MM.1S (cell line): ENCODE measurements at regions not wholly inside any gene's neighbourhood (a gene's known extent, or its start where the extent isn't known, plus 50 kb on each side); places are given as distances from the start of the nearest gene placed in this dataset.

Experiments
- DNase-seq: peaks from one replicate; pipeline ENCODE4 v3.0.0-alpha.2; 2015
- H2AFZ ChIP-seq: fragments of 300-600 bp; sonication (generic); 2 replicates; pipeline ENCODE4 v1.6.0; 2016; ENCODE audit warnings: antibody characterized with exemption, low read length
- H3F3A ChIP-seq: fragments of 300-600 bp; sonication (generic); 2 replicates; pipeline ENCODE4 v1.6.1; 2016; ENCODE audit warnings: mild to moderate bottlenecking, antibody characterized with exemption, low read length, moderate library complexity, mixed read lengths; ENCODE audit not compliant: insufficient read depth
- H3K27ac ChIP-seq: fragments of 300-600 bp; sonication (generic); 2 replicates; pipeline ENCODE4 v1.5.1; 2016; ENCODE audit warnings: mild to moderate bottlenecking, low read length
- H3K27me3 ChIP-seq: fragments of 300-600 bp; sonication (generic); replicated peaks from 2 replicates; pipeline ENCODE4 v1.6.0; 2016; ENCODE audit warnings: low read length; ENCODE audit not compliant: insufficient read depth
- H3K36me3 ChIP-seq: fragments of 300-600 bp; sonication (generic); replicated peaks from 2 replicates; pipeline ENCODE4 v1.6.1; 2016; ENCODE audit warnings: mild to moderate bottlenecking, low read length, mixed read lengths; ENCODE audit not compliant: insufficient read depth
- H3K4me1 ChIP-seq: fragments of 300-600 bp; sonication (generic); 2 replicates; pipeline ENCODE4 v1.6.1; 2016; ENCODE audit warnings: low read length, mixed read lengths
- H3K4me2 ChIP-seq: fragments of 300-600 bp; sonication (generic); 2 replicates; pipeline ENCODE4 v1.6.0; 2016; ENCODE audit warnings: low read depth, low read length
- H3K4me3 ChIP-seq: fragments of 300-600 bp; sonication (generic); 2 replicates; pipeline ENCODE4 v1.5.1; 2016; ENCODE audit warnings: low read length, mixed read lengths
- H3K79me2 ChIP-seq: fragments of 300-600 bp; sonication (generic); 2 replicates; pipeline ENCODE4 v1.6.1; 2016; ENCODE audit warnings: mixed run types, low read length, mixed read lengths
- H3K9ac ChIP-seq: fragments of 300-600 bp; sonication (generic); 2 replicates; pipeline ENCODE4 v1.6.1; 2016; ENCODE audit warnings: low read length, mixed read lengths
- H3K9me2 ChIP-seq: fragments of 300-600 bp; sonication (generic); replicated peaks from 2 replicates; pipeline ENCODE4 v1.6.1; 2016; ENCODE audit warnings: mild to moderate bottlenecking, low read length, mixed read lengths; ENCODE audit not compliant: insufficient read depth
- H3K9me3 ChIP-seq: fragments of 300-600 bp; sonication (generic); replicated peaks from 2 replicates; pipeline ENCODE4 v1.6.1; 2016; ENCODE audit warnings: mild to moderate bottlenecking, low read length, mixed read lengths; ENCODE audit not compliant: insufficient read depth
- H4K20me1 ChIP-seq: fragments of 300-600 bp; sonication (generic); 2 replicates; pipeline ENCODE4 v1.6.1; 2016; ENCODE audit warnings: mild to moderate bottlenecking, low read length, moderate library complexity, mixed read lengths; ENCODE audit not compliant: insufficient read depth
- CTCF ChIP-seq: fragments of 300-600 bp; sonication (generic); IDR thresholded peaks from 2 replicates; pipeline ENCODE4 v1.5.1; 2016; ENCODE audit warnings: antibody characterized with exemption, low read length, mixed read lengths
- EZH2 ChIP-seq: fragments of 300-600 bp; sonication (generic); optimal IDR thresholded peaks from 2 replicates; pipeline ENCODE3; 2017; ENCODE audit warnings: low read depth, mild to moderate bottlenecking, antibody characterized with exemption, low read length, mixed read lengths
- EZH2phosphoT487 ChIP-seq: fragments of 300-600 bp; sonication (generic); IDR thresholded peaks from 2 replicates; pipeline ENCODE4 v1.6.1; 2018; ENCODE audit warnings: antibody characterized with exemption, low read length

- Histone ChIP-seq H3K27me3 (no peaks in the 10 kb centered on the region), H3K9ac (no peak overlapping the region), H3K9me2 (no peaks in the 10 kb centered on the region), H3K9me3 (no peaks in the 10 kb centered on the region), H3K4me2 (no peak overlapping the region), H4K20me1 (no peaks in the 10 kb centered on the region), H3K79me2 (no peaks in the 10 kb centered on the region), H3F3A (no peaks in the 10 kb centered on the region), H3K36me3 (no peaks in the 10 kb centered on the region), H3K27ac (no peak overlapping the region), H2AFZ (no peak overlapping the region), H3K4me1 (no peaks in the 10 kb centered on the region), H3K4me3 (no peak overlapping the region)
- TF ChIP-seq CTCF (no peak), EZH2 (no peak)
- DNase-seq = no peak
Measured at GRCh38 chr11:127224276-127224675, 223.7 kb upstream of the KIRREL3 start.

- TF ChIP-seq CTCF = no peak
- TF ChIP-seq EZH2phosphoT487 = no peak
- no peak for TF ChIP-seq EZH2
Measured at GRCh38 chr11:127223633-127224032, 223.1 kb upstream of the KIRREL3 start.

GRCh38 chr11:127223026-127223425 is 222.5 kb upstream of the KIRREL3 start:
- no peaks in the 10 kb centered on the region for H3K9me2 ChIP-seq
- TF ChIP-seq EZH2 (no peak), CTCF (no peak), EZH2phosphoT487 (no peak)
- no peak overlapping the region for H2AFZ ChIP-seq
- no peaks in the 10 kb centered on the region for H3K9me3 ChIP-seq
- H3K4me1 ChIP-seq = no peaks in the 10 kb centered on the region
- H3F3A ChIP-seq = no peaks in the 10 kb centered on the region
- no peak overlapping the region for H3K27ac ChIP-seq
- H3K79me2 ChIP-seq = no peaks in the 10 kb centered on the region
- H4K20me1 ChIP-seq = no peaks in the 10 kb centered on the region
- no peak overlapping the region for H3K4me2 ChIP-seq
- no peaks in the 10 kb centered on the region for H3K27me3 ChIP-seq
- no peaks in the 10 kb centered on the region for H3K36me3 ChIP-seq
- DNase-seq = no peak
- no peak overlapping the region for H3K4me3 ChIP-seq
- no peak overlapping the region for H3K9ac ChIP-seq

More at GRCh38 chr11:127223633-127224032, 223.1 kb upstream of the KIRREL3 start:
- Histone ChIP-seq H3K4me1 (no peaks in the 10 kb centered on the region), H3K4me3 (no peak overlapping the region), H4K20me1 (no peaks in the 10 kb centered on the region), H2AFZ (no peak overlapping the region), H3K4me2 (no peak overlapping the region), H3K9me2 (no peaks in the 10 kb centered on the region), H3K9ac (no peak overlapping the region), H3K27ac (no peak overlapping the region), H3K27me3 (no peaks in the 10 kb centered on the region), H3K36me3 (no peaks in the 10 kb centered on the region), H3K9me3 (no peaks in the 10 kb centered on the region), H3F3A (no peaks in the 10 kb centered on the region), H3K79me2 (no peaks in the 10 kb centered on the region)
- no peak for DNase-seq

- TF ChIP-seq EZH2 (no peak), EZH2phosphoT487 (no peak), CTCF (no peak)
- no peak overlapping the region for H2AFZ ChIP-seq
- no peak overlapping the region for H3K9ac ChIP-seq
- no peaks in the 10 kb centered on the region for H4K20me1 ChIP-seq
- no peaks in the 10 kb centered on the region for H3K9me3 ChIP-seq
- H3K4me1 ChIP-seq = no peaks in the 10 kb centered on the region
- H3K36me3 ChIP-seq = no peaks in the 10 kb centered on the region
- no peaks in the 10 kb centered on the region for H3K9me2 ChIP-seq
- DNase-seq = no peak
- H3K27me3 ChIP-seq = no peaks in the 10 kb centered on the region
- H3K4me3 ChIP-seq = no peak overlapping the region
- H3K4me2 ChIP-seq = no peak overlapping the region
- no peaks in the 10 kb centered on the region for H3K79me2 ChIP-seq
- H3K27ac ChIP-seq = no peak overlapping the region
- no peaks in the 10 kb centered on the region for H3F3A ChIP-seq
Measured at GRCh38 chr11:127219704-127220103, 219.1 kb upstream of the KIRREL3 start.
